Muscle of arm (tissue), 1 donor: ENCODE measurements at regions not wholly inside any gene's neighbourhood (a gene's known extent, or its start where the extent isn't known, plus 50 kb on each side); places are given as distances from the start of the nearest gene placed in this dataset.
A peak's percentile ranks its signal among the peaks of the same experiment; 100 is the strongest.
"Not testable (repeated sequence)": the region's sequence is repeated elsewhere in the genome, so short reads cannot be mapped to it uniquely, and the experiment has no call there.

Source experiments
- DNase-seq: peaks from one replicate; pipeline ENCODE4 v3.0.0-alpha.2; 2013

- no peak for DNase-seq
Measured at GRCh38 chr6:169101036-169101805, 152.4 kb downstream of the THBS2 start.

- DNase-seq: no peak
Measured at GRCh38 chr6:169099411-169100202, 154.0 kb downstream of the THBS2 start.

- DNase-seq: not testable (repeated sequence)
Measured at GRCh38 chr6:169098651-169099050, 155.0 kb downstream of the THBS2 start.

GRCh38 chr6:169098116-169098515, 155.5 kb downstream of the THBS2 start:
- peak; percentile 66 for DNase-seq

GRCh38 chr6:169097381-169097959, 156.2 kb downstream of the THBS2 start:
- no peak for DNase-seq

GRCh38 chr6:169096388-169096787, 157.3 kb downstream of the THBS2 start:
- DNase-seq: no peak

- DNase-seq: no peak
Measured at GRCh38 chr6:169095153-169095552, 158.5 kb downstream of the THBS2 start.

GRCh38 chr6:169094552-169094950, 159.1 kb downstream of the THBS2 start:
- no peak for DNase-seq

- no peak for DNase-seq
Measured at GRCh38 chr6:169093770-169094551, 159.7 kb downstream of the THBS2 start.

- DNase-seq: no peak
Measured at GRCh38 chr6:169093066-169093723, 160.5 kb downstream of the THBS2 start.

GRCh38 chr6:169092375-169092774, 161.3 kb downstream of the THBS2 start:
- no peak for DNase-seq

- not testable (repeated sequence) for DNase-seq
Measured at GRCh38 chr6:169090514-169091127, 163.0 kb downstream of the THBS2 start.

GRCh38 chr6:169088762-169089161, 164.9 kb downstream of the THBS2 start:
- no peak for DNase-seq

- DNase-seq: no peak
Measured at GRCh38 chr6:169087443-169088041, 166.1 kb downstream of the THBS2 start.

GRCh38 chr6:169086616-169087015, 167.0 kb downstream of the THBS2 start:
- DNase-seq: not testable (repeated sequence)

GRCh38 chr6:169086020-169086419, 167.6 kb downstream of the THBS2 start:
- no peak for DNase-seq

- DNase-seq: no peak
Measured at GRCh38 chr6:169085466-169085865, 168.2 kb downstream of the THBS2 start.

- not testable (repeated sequence) for DNase-seq
Measured at GRCh38 chr6:169084557-169084956, 169.1 kb downstream of the THBS2 start.

- no peak for DNase-seq
Measured at GRCh38 chr6:169084067-169084466, 169.6 kb downstream of the THBS2 start.

GRCh38 chr6:169083508-169083874, 170.2 kb downstream of the THBS2 start:
- DNase-seq: no peak
